ENCODE measurements at regions not wholly inside any gene's neighbourhood (a gene's known extent, or its start where the extent isn't known, plus 50 kb on each side); places are given as distances from the start of the nearest gene placed in this dataset.

- DNase-seq, result no peak
Observed at GRCh38 chr5:87948486-87948885, 320.2 kb downstream of the TMEM161B start.

- no peak for DNase-seq
Observed at GRCh38 chr5:87946271-87946670, 322.4 kb downstream of the TMEM161B start.

GRCh38 chr5:87945286-87945650 lies 323.4 kb downstream of the TMEM161B start:
- no peak for DNase-seq

- peak; percentile 30 for DNase-seq
Observed at GRCh38 chr5:87944553-87945285, 323.9 kb downstream of the TMEM161B start.

- DNase-seq, result no peak
Observed at GRCh38 chr5:87940775-87941174, 327.9 kb downstream of the TMEM161B start.

GRCh38 chr5:87936667-87937066 lies 332.0 kb downstream of the TMEM161B start:
- DNase-seq, result no peak

- DNase-seq, result no peak
Observed at GRCh38 chr5:87924436-87924835, 344.2 kb downstream of the TMEM161B start.

- no peak for DNase-seq
Observed at GRCh38 chr5:87916320-87916719, 352.3 kb downstream of the TMEM161B start.

- no peak for DNase-seq
Observed at GRCh38 chr5:87912419-87912818, 356.2 kb downstream of the TMEM161B start.

- DNase-seq, result no peak
Observed at GRCh38 chr5:87909382-87909781, 359.3 kb downstream of the TMEM161B start.

- no peak for DNase-seq
Observed at GRCh38 chr5:87906962-87907361, 361.7 kb downstream of the TMEM161B start.

GRCh38 chr5:87900419-87900818 lies 368.2 kb downstream of the TMEM161B start:
- no peak for DNase-seq

GRCh38 chr5:87899721-87900131 lies 368.9 kb downstream of the TMEM161B start:
- DNase-seq, result no peak

- DNase-seq, result peak; percentile 16
Observed at GRCh38 chr5:87899208-87899661, 369.4 kb downstream of the TMEM161B start.

GRCh38 chr5:87898574-87898973 lies 370.1 kb downstream of the TMEM161B start:
- no peak for DNase-seq

GRCh38 chr5:87888139-87888538 lies 380.5 kb downstream of the TMEM161B start:
- DNase-seq, result no peak

GRCh38 chr5:87887247-87887646 lies 381.4 kb downstream of the TMEM161B start:
- DNase-seq, result no peak

GRCh38 chr5:87886164-87886563 lies 382.5 kb downstream of the TMEM161B start:
- no peak for DNase-seq

- no peak for DNase-seq
Observed at GRCh38 chr5:87885758-87886157, 382.9 kb downstream of the TMEM161B start.

- DNase-seq, result no peak
Observed at GRCh38 chr5:87877495-87877894, 391.1 kb downstream of the TMEM161B start.

GRCh38 chr5:87877023-87877422 lies 391.6 kb downstream of the TMEM161B start:
- DNase-seq, result no peak

- DNase-seq, result no peak
Observed at GRCh38 chr5:87876616-87877015, 392.0 kb downstream of the TMEM161B start.

- DNase-seq, result no peak
Observed at GRCh38 chr5:87872986-87873385, 395.7 kb downstream of the TMEM161B start.

- no peak for DNase-seq
Observed at GRCh38 chr5:87868792-87869191, 399.9 kb downstream of the TMEM161B start.

- DNase-seq, result no peak
Observed at GRCh38 chr5:87867281-87867680, 401.4 kb downstream of the TMEM161B start.
